SH-SY5Y (cell line): ENCODE measurements at regions not wholly inside any gene's neighbourhood (a gene's known extent, or its start where the extent isn't known, plus 50 kb on each side); places are given as distances from the start of the nearest gene placed in this dataset.

Experiments used
- GATA2 ChIP-seq: IDR thresholded peaks from 2 replicates; pipeline ENCODE4 v1.6.1; 2011; ENCODE audit warnings: mild to moderate bottlenecking, low read depth, low read length
- GATA3 ChIP-seq: IDR thresholded peaks from 2 replicates; pipeline ENCODE4 v1.6.1; 2011; ENCODE audit warnings: low read depth, mild to moderate bottlenecking, low read length, moderate library complexity

DNA sequence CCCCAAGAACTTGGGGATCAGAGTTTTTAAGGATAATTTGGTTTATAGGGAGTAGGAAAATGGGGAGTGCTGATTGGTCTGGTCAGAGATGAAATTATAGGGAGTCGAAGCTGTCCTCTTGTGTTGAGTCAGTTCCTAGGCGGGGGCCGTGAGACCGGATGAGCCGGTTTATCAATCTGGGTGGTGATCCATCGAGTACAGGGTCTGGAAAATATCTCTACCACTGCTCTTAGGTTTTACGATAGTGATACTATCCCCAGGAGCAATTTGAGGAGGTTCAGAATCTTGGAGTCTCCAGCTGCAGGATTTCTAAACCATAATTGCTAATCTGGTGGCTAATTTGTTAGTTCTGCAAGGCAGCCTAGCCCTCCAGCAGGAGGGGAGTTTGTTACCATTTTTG is 403.4 kb downstream of the CDH11 start:
- TF ChIP-seq GATA3, result no peak
- no peak for TF ChIP-seq GATA2
